ENCODE measurements at regions not wholly inside any gene's neighbourhood (a gene's known extent, or its start where the extent isn't known, plus 50 kb on each side); places are given as distances from the start of the nearest gene placed in this dataset.

DNA sequence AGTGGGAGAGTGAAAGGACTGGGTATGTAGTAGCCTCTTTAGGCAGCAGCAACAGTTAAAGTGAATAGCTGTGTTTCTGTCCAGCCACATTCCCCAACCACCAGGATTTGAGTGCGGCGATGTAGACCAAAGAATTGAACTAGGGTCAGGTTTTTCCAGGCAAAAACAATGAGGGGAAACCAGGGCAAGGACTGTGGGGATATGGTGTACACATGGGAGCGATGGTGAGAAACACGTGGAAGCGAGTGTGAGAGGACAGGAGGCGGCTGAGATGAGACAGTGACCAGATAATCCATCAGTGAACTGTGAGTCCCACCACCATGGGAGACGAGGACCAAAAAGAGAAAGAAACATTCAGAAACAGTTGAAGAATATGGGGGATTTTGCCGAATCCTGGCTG is 409.5 kb downstream of the TSN start:
- H3K9me3 ChIP-seq (ENCODE audit: insufficient read depth, low read length), result no peaks in the 10 kb centered on the region
- H3K27ac ChIP-seq (ENCODE audit: low read length), result no peak overlapping the region
- H3K4me2 ChIP-seq (ENCODE audit: low read length), result no peak overlapping the region
- H3K4me3 ChIP-seq (ENCODE audit: low read length), result no peak overlapping the region
- no peaks in the 10 kb centered on the region for H3K4me1 ChIP-seq (ENCODE audit: low read length)
- no peaks in the 10 kb centered on the region for H3K36me3 ChIP-seq (replicated peaks; ENCODE audit: low read depth, low read length)
- no peak overlapping the region for H3K9ac ChIP-seq (ENCODE audit: low read length)
- H2AFZ ChIP-seq (ENCODE audit: low read depth, low read length), result no peak overlapping the region
- H4K20me1 ChIP-seq (ENCODE audit: insufficient read depth, low read length), result no peaks in the 10 kb centered on the region
- H3K79me2 ChIP-seq (ENCODE audit: low read length), result no peaks in the 10 kb centered on the region
- H3K27me3 ChIP-seq (ENCODE audit: low read depth, low read length), result no peaks in the 10 kb centered on the region; the same call in 1 of the 2 replicates
- TF ChIP-seq, protein P1, sequence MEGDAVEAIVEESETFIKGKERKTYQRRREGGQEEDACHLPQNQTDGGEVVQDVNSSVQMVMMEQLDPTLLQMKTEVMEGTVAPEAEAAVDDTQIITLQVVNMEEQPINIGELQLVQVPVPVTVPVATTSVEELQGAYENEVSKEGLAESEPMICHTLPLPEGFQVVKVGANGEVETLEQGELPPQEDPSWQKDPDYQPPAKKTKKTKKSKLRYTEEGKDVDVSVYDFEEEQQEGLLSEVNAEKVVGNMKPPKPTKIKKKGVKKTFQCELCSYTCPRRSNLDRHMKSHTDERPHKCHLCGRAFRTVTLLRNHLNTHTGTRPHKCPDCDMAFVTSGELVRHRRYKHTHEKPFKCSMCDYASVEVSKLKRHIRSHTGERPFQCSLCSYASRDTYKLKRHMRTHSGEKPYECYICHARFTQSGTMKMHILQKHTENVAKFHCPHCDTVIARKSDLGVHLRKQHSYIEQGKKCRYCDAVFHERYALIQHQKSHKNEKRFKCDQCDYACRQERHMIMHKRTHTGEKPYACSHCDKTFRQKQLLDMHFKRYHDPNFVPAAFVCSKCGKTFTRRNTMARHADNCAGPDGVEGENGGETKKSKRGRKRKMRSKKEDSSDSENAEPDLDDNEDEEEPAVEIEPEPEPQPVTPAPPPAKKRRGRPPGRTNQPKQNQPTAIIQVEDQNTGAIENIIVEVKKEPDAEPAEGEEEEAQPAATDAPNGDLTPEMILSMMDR (IDR thresholded peaks at IDR 0.05; ENCODE audit: low read depth, low read length), result no peak
- no peak for TF ChIP-seq EZH2phosphoT487 (IDR thresholded peaks at IDR 0.05; ENCODE audit: low read depth)

GRCh38 chr2:122166820-122167219 is 411.4 kb downstream of the TSN start:
- H3K27me3 ChIP-seq (ENCODE audit: low read depth, low read length), result no peaks in the 10 kb centered on the region; the same call in 1 of the 2 replicates
- H3K4me1 ChIP-seq (ENCODE audit: low read length), result no peaks in the 10 kb centered on the region
- no peak overlapping the region for H2AFZ ChIP-seq (ENCODE audit: low read depth, low read length)
- no peak overlapping the region for H3K4me3 ChIP-seq (ENCODE audit: low read length)
- no peaks in the 10 kb centered on the region for H3K9me3 ChIP-seq (ENCODE audit: insufficient read depth, low read length)
- no peaks in the 10 kb centered on the region for H3K36me3 ChIP-seq (replicated peaks; ENCODE audit: low read depth, low read length)
- H4K20me1 ChIP-seq (ENCODE audit: insufficient read depth, low read length), result no peaks in the 10 kb centered on the region
- no peak for TF ChIP-seq EZH2phosphoT487 (IDR thresholded peaks at IDR 0.05; ENCODE audit: low read depth)
- H3K4me2 ChIP-seq (ENCODE audit: low read length), result no peak overlapping the region
- H3K79me2 ChIP-seq (ENCODE audit: low read length), result no peaks in the 10 kb centered on the region
- no peak overlapping the region for H3K9ac ChIP-seq (ENCODE audit: low read length)
- no peak overlapping the region for H3K27ac ChIP-seq (ENCODE audit: low read length)

- Histone ChIP-seq H3K4me3 (ENCODE audit: low read length) (no peak overlapping the region), H3K4me2 (ENCODE audit: low read length) (no peak overlapping the region), H3K27ac (ENCODE audit: low read length) (no peak overlapping the region), H3K36me3 (replicated peaks; ENCODE audit: low read depth, low read length) (no peaks in the 10 kb centered on the region), H3K4me1 (ENCODE audit: low read length) (no peaks in the 10 kb centered on the region), H3K9ac (ENCODE audit: low read length) (no peak overlapping the region), H3K27me3 (ENCODE audit: low read depth, low read length) (no peaks in the 10 kb centered on the region; the same call in 1 of the 2 replicates), H2AFZ (ENCODE audit: low read depth, low read length) (no peak overlapping the region), H3K9me3 (ENCODE audit: insufficient read depth, low read length) (no peaks in the 10 kb centered on the region), H4K20me1 (ENCODE audit: insufficient read depth, low read length) (no peaks in the 10 kb centered on the region), H3K79me2 (ENCODE audit: low read length) (no peaks in the 10 kb centered on the region)
- TF ChIP-seq, protein P1 (IDR thresholded peaks at IDR 0.05; ENCODE audit: low read depth, low read length), result no peak
- no peak for TF ChIP-seq EZH2phosphoT487 (IDR thresholded peaks at IDR 0.05; ENCODE audit: low read depth)
Observed at GRCh38 chr2:122167515-122167914, 412.1 kb downstream of the TSN start.

- Histone ChIP-seq H2AFZ (ENCODE audit: low read depth, low read length) (no peak overlapping the region), H3K79me2 (ENCODE audit: low read length) (no peaks in the 10 kb centered on the region), H3K4me1 (ENCODE audit: low read length) (no peaks in the 10 kb centered on the region), H3K4me2 (ENCODE audit: low read length) (no peak overlapping the region), H4K20me1 (ENCODE audit: insufficient read depth, low read length) (no peaks in the 10 kb centered on the region), H3K27ac (ENCODE audit: low read length) (no peak overlapping the region), H3K27me3 (ENCODE audit: low read depth, low read length) (no peaks in the 10 kb centered on the region; the same call in 1 of the 2 replicates), H3K4me3 (ENCODE audit: low read length) (no peak overlapping the region), H3K36me3 (replicated peaks; ENCODE audit: low read depth, low read length) (no peaks in the 10 kb centered on the region), H3K9ac (ENCODE audit: low read length) (no peak overlapping the region), H3K9me3 (ENCODE audit: insufficient read depth, low read length) (no peaks in the 10 kb centered on the region)
- no peak for TF ChIP-seq EZH2phosphoT487 (IDR thresholded peaks at IDR 0.05; ENCODE audit: low read depth)
- TF ChIP-seq, protein P1 (IDR thresholded peaks at IDR 0.05; ENCODE audit: low read depth, low read length), result no peak
Observed at GRCh38 chr2:122168799-122169198, 413.3 kb downstream of the TSN start.

GRCh38 chr2:122172812-122173211 is 417.4 kb downstream of the TSN start:
- Histone ChIP-seq H3K4me2 (ENCODE audit: low read length) (no peak overlapping the region), H4K20me1 (ENCODE audit: insufficient read depth, low read length) (no peaks in the 10 kb centered on the region), H3K27ac (ENCODE audit: low read length) (no peak overlapping the region), H3K4me3 (ENCODE audit: low read length) (no peak overlapping the region), H3K79me2 (ENCODE audit: low read length) (no peaks in the 10 kb centered on the region), H3K4me1 (ENCODE audit: low read length) (no peaks in the 10 kb centered on the region), H3K9ac (ENCODE audit: low read length) (no peak overlapping the region), H3K27me3 (ENCODE audit: low read depth, low read length) (no peaks in the 10 kb centered on the region), H3K36me3 (replicated peaks; ENCODE audit: low read depth, low read length) (no peaks in the 10 kb centered on the region), H2AFZ (ENCODE audit: low read depth, low read length) (no peak overlapping the region), H3K9me3 (ENCODE audit: insufficient read depth, low read length) (no peaks in the 10 kb centered on the region)
- TF ChIP-seq EZH2phosphoT487 (IDR thresholded peaks at IDR 0.05; ENCODE audit: low read depth), result no peak
- TF ChIP-seq, protein P1 (IDR thresholded peaks at IDR 0.05; ENCODE audit: low read depth, low read length), result no peak

Measured in OCI-LY3 (cell line).